ENCODE measurements at regions not wholly inside any gene's neighbourhood (a gene's known extent, or its start where the extent isn't known, plus 50 kb on each side); places are given as distances from the start of the nearest gene placed in this dataset.

- H3K27ac ChIP-seq (ENCODE audit: low read depth in 1 of 2, low read length in 2 of 2) = no peak overlapping the region
Measured at GRCh38 chr4:23034731-23035130, 342.0 kb downstream of the GBA3 start.

More at GRCh38 chr4:23034731-23035130, 342.0 kb downstream of the GBA3 start:
- DNase-seq (ENCODE audit: low spot score) = no peak
- H3K27me3 ChIP-seq (ENCODE audit: control insufficient read depth in 4 of 4, insufficient read depth in 4 of 4, low read length in 3 of 4) = no peaks in the 10 kb centered on the region
- no peaks in the 10 kb centered on the region for H3K36me3 ChIP-seq (ENCODE audit: control insufficient read depth in 4 of 4, insufficient read depth in 3 of 4, low read depth in 1 of 4, low read length in 3 of 4)
- H3K9me3 ChIP-seq (ENCODE audit: control insufficient read depth in 4 of 4, low read length in 3 of 4) = no peaks in the 10 kb centered on the region
- TF ChIP-seq REST (IDR thresholded peaks at IDR 0.05) = no peak
- no peak for TF ChIP-seq JUND (IDR thresholded peaks at IDR 0.05)
- TF ChIP-seq HNF4A (conservative IDR thresholded peaks at IDR 0.05) = no peak
- TF ChIP-seq GABPA (IDR thresholded peaks at IDR 0.05 in 1 of 2, conservative IDR thresholded peaks at IDR 0.05 in 1 of 2) = no peak
- TF ChIP-seq EGR1 (IDR thresholded peaks at IDR 0.05; ENCODE audit: low read depth in 2 of 2) = no peak
- TF ChIP-seq CTCF (IDR thresholded peaks at IDR 0.05; ENCODE audit: low read depth, low read length, missing input control) = no peak
- TF ChIP-seq FOXA1 (IDR thresholded peaks at IDR 0.05) = no peak
- no peak for TF ChIP-seq ZBTB33 (IDR thresholded peaks at IDR 0.05)
- TF ChIP-seq SP1 (IDR thresholded peaks at IDR 0.05) = no peak
- no peak for TF ChIP-seq FOXA2 (IDR thresholded peaks at IDR 0.05)
- no peak for TF ChIP-seq YY1 (IDR thresholded peaks at IDR 0.05)
- no peak for TF ChIP-seq RXRA (IDR thresholded peaks at IDR 0.05)
- TF ChIP-seq TAF1 (conservative IDR thresholded peaks at IDR 0.05) = no peak
- no peak for TF ChIP-seq ATF3 (IDR thresholded peaks at IDR 0.05)
- TF ChIP-seq HNF4G (IDR thresholded peaks at IDR 0.05) = no peak
- no peak for TF ChIP-seq NR2F2 (IDR thresholded peaks at IDR 0.05)
- TF ChIP-seq RAD21 (IDR thresholded peaks at IDR 0.05) = no peak
- TF ChIP-seq MAX (IDR thresholded peaks at IDR 0.05) = no peak
- no peak overlapping the region for H3K4me3 ChIP-seq (ENCODE audit: low read depth in 1 of 3, low read length in 3 of 3)
- no peak overlapping the region for H3K9ac ChIP-seq (ENCODE audit: low read depth in 1 of 2, low read length in 2 of 2)
- no peaks in the 10 kb centered on the region for H3K4me1 ChIP-seq (ENCODE audit: control insufficient read depth in 4 of 4, insufficient read depth in 4 of 4, low read length in 3 of 4)
